GM18907 (cell line): ENCODE measurements at regions not wholly inside any gene's neighbourhood (a gene's known extent, or its start where the extent isn't known, plus 50 kb on each side); places are given as distances from the start of the nearest gene placed in this dataset.

ENCODE experiments used
- ATAC-seq: cut with Tn5 transposase; IDR thresholded peaks from one replicate; pipeline ENCODE4 v1.9.1; 2021; ENCODE audit warnings: mild to moderate bottlenecking, moderate library complexity; ENCODE audit not compliant: unreplicated experiment

GRCh38 chr1:209455661-209456358 lies 127.7 kb upstream of the CAMK1G start:
- no peak for ATAC-seq

GRCh38 chr1:209456878-209457277 lies 126.6 kb upstream of the CAMK1G start:
- no peak for ATAC-seq

- no peak for ATAC-seq
Measured at GRCh38 chr1:209457401-209458125, 126.0 kb upstream of the CAMK1G start.

- no peak for ATAC-seq
Measured at GRCh38 chr1:209458921-209459320, 124.6 kb upstream of the CAMK1G start.

GRCh38 chr1:209461168-209461567 lies 122.3 kb upstream of the CAMK1G start:
- no peak for ATAC-seq

- ATAC-seq: no peak
Measured at GRCh38 chr1:209462433-209462832, 121.1 kb upstream of the CAMK1G start.

- no peak for ATAC-seq
Measured at GRCh38 chr1:209463441-209463840, 120.1 kb upstream of the CAMK1G start.

- no peak for ATAC-seq
Measured at GRCh38 chr1:209473025-209473424, 110.5 kb upstream of the CAMK1G start.

- no peak for ATAC-seq
Measured at GRCh38 chr1:209480345-209480744, 103.2 kb upstream of the CAMK1G start.

GRCh38 chr1:209483691-209484090 lies 99.8 kb upstream of the CAMK1G start:
- ATAC-seq: no peak

GRCh38 chr1:209484429-209484828 lies 99.1 kb upstream of the CAMK1G start:
- ATAC-seq: no peak

- no peak for ATAC-seq
Measured at GRCh38 chr1:209485167-209485566, 98.3 kb upstream of the CAMK1G start.

- no peak for ATAC-seq
Measured at GRCh38 chr1:209485751-209486150, 97.8 kb upstream of the CAMK1G start.

GRCh38 chr1:209486861-209487593 lies 96.5 kb upstream of the CAMK1G start:
- ATAC-seq: no peak

- ATAC-seq: no peak
Measured at GRCh38 chr1:209490013-209490412, 93.5 kb upstream of the CAMK1G start.

- no peak for ATAC-seq
Measured at GRCh38 chr1:209491031-209491430, 92.5 kb upstream of the CAMK1G start.

GRCh38 chr1:209491496-209491895 lies 92.0 kb upstream of the CAMK1G start:
- ATAC-seq: no peak

- ATAC-seq: no peak
Measured at GRCh38 chr1:209491897-209492296, 91.6 kb upstream of the CAMK1G start.

GRCh38 chr1:209493559-209493958 lies 90.0 kb upstream of the CAMK1G start:
- ATAC-seq: no peak

GRCh38 chr1:209497729-209498128 lies 85.8 kb upstream of the CAMK1G start:
- ATAC-seq: no peak

GRCh38 chr1:209500993-209501392 lies 82.5 kb upstream of the CAMK1G start:
- no peak for ATAC-seq

GRCh38 chr1:209503196-209503595 lies 80.3 kb upstream of the CAMK1G start:
- no peak for ATAC-seq
